Natural killer cell treated with Interleukin-12 subunit alpha and Interleukin-12 subunit beta and Interleukin-15 and Interleukin-18, amount 100 ng/mL, for 72 hours (primary cell): ENCODE measurements at regions not wholly inside any gene's neighbourhood (a gene's known extent, or its start where the extent isn't known, plus 50 kb on each side); places are given as distances from the start of the nearest gene placed in this dataset.

Experiments used
- ATAC-seq, 2 donors: fragments of 150-1000 bp; cut with Tn5 transposase in 1 of 2; sonication (Bioruptor Pico), chemical (Tn5 transposase) in 1 of 2; 2 replicates each; pipeline ENCODE4 v1.10.0; 2021
- DNase-seq: peaks from one replicate; pipeline ENCODE4 v3.0.0; 2022; ENCODE audit warnings: low spot score
- H3K27ac Mint-ChIP-seq, 2 donors: 1 replicate in 1 of 2; 2 replicates in 1 of 2; pipeline ENCODE4 v1.8.0; 2022; ENCODE audit warnings: mixed read lengths in 2 of 2, mild to moderate bottlenecking in 1 of 2, moderate library complexity in 1 of 2
- H3K27me3 Mint-ChIP-seq, 2 donors: 1 replicate in 1 of 2; 2 replicates in 1 of 2; pipeline ENCODE4 v1.8.0; 2022; ENCODE audit warnings: mixed read lengths in 2 of 2
- H3K36me3 Mint-ChIP-seq: one replicate; pipeline ENCODE4 v1.8.0; 2022; ENCODE audit warnings: mixed read lengths
- H3K4me1 Mint-ChIP-seq, 2 donors: 1 replicate in 1 of 2; 2 replicates in 1 of 2; pipeline ENCODE4 v1.8.0; 2022; ENCODE audit warnings: low read depth in 2 of 2, mixed read lengths in 2 of 2, mild to moderate bottlenecking in 1 of 2
- H3K4me3 Mint-ChIP-seq: one replicate; pipeline ENCODE4 v1.8.0; 2022; ENCODE audit warnings: mixed read lengths
- H3K9me3 Mint-ChIP-seq: 2 replicates; pipeline ENCODE4 v1.8.0; 2022; ENCODE audit warnings: mixed read lengths

GRCh38 chr2:26530696-26531095 lies 52.8 kb upstream of the OTOF start:
- no peaks in the 10 kb centered on the region for H3K4me1 Mint-ChIP-seq
- H3K4me3 Mint-ChIP-seq = no peak overlapping the region
- H3K27me3 Mint-ChIP-seq = peaks cover 0 to 6% of the 10 kb centered on the region in 2 donors
- no peak overlapping the region for H3K27ac Mint-ChIP-seq
- DNase-seq (no peak), ATAC-seq (no peak)
- no peaks in the 10 kb centered on the region for H3K9me3 Mint-ChIP-seq
- no peaks in the 10 kb centered on the region for H3K36me3 Mint-ChIP-seq

- no peaks in the 10 kb centered on the region for H3K4me1 Mint-ChIP-seq
- H3K36me3 Mint-ChIP-seq = no peaks in the 10 kb centered on the region
- H3K9me3 Mint-ChIP-seq = no peaks in the 10 kb centered on the region
- no peak overlapping the region for H3K27ac Mint-ChIP-seq
- peaks cover 0 to 6% of the 10 kb centered on the region in 2 donors for H3K27me3 Mint-ChIP-seq
- DNase-seq (peak; percentile 39), ATAC-seq (no peak)
- no peak overlapping the region for H3K4me3 Mint-ChIP-seq
Observed at GRCh38 chr2:26530240-26530540, 52.3 kb upstream of the OTOF start.

- Mint-ChIP-seq H3K27ac (no peak overlapping the region), H3K4me3 (no peak overlapping the region), H3K4me1 (no peaks in the 10 kb centered on the region), H3K36me3 (no peaks in the 10 kb centered on the region), H3K27me3 (peaks cover 0 to 6% of the 10 kb centered on the region in 2 donors), H3K9me3 (no peaks in the 10 kb centered on the region)
- no peak for DNase-seq
- no peak for ATAC-seq
Observed at GRCh38 chr2:26529406-26530239, 51.7 kb upstream of the OTOF start.

- H3K4me3 Mint-ChIP-seq = no peak overlapping the region
- no peak for DNase-seq
Observed at GRCh38 chr2:26528836-26529235, 50.9 kb upstream of the OTOF start.

GRCh38 chr2:26527726-26528585 lies 50.0 kb upstream of the OTOF start:
- Mint-ChIP-seq H3K4me1 (no peaks in the 10 kb centered on the region), H3K36me3 (no peaks in the 10 kb centered on the region), H3K9me3 (no peaks in the 10 kb centered on the region), H3K4me3 (no peak overlapping the region), H3K27ac (no peak overlapping the region), H3K27me3 (peaks cover 0 to 6% of the 10 kb centered on the region in 2 donors)
- ATAC-seq = no peak
- DNase-seq = no peak

More at GRCh38 chr2:26528836-26529235, 50.9 kb upstream of the OTOF start:
- no peaks in the 10 kb centered on the region for H3K4me1 Mint-ChIP-seq
- no peak overlapping the region for H3K27ac Mint-ChIP-seq
- no peak for ATAC-seq
- peaks cover 0 to 6% of the 10 kb centered on the region in 2 donors for H3K27me3 Mint-ChIP-seq
- H3K36me3 Mint-ChIP-seq = no peaks in the 10 kb centered on the region
- H3K9me3 Mint-ChIP-seq = no peaks in the 10 kb centered on the region
